Prostate gland (tissue), 2 donors: ENCODE measurements at regions not wholly inside any gene's neighbourhood (a gene's known extent, or its start where the extent isn't known, plus 50 kb on each side); places are given as distances from the start of the nearest gene placed in this dataset.

Experiments
- DNase-seq: peaks from one replicate; pipeline ENCODE4 v3.0.0-alpha.2; 2019; ENCODE audit warnings: low spot score
- H3K27ac ChIP-seq, 2 donors: fragments of 200-600 bp; sonication (generic); 2 replicates each; pipeline ENCODE4 v1.5.1; 2017 to 2019
- H3K27me3 ChIP-seq: fragments of 200-600 bp; sonication (generic); replicated peaks from 2 replicates; pipeline ENCODE4 v1.5.1; 2019; ENCODE audit not compliant: insufficient read depth
- H3K36me3 ChIP-seq, 2 donors: fragments of 200-600 bp; sonication (generic); 1 replicate in 1 of 2; 2 replicates in 1 of 2; pipeline versions ENCODE4 v1.5.1 to v1.8.1; 2017 to 2019
- H3K4me1 ChIP-seq: fragments of 200-600 bp; sonication (generic); replicated peaks from 2 replicates; pipeline ENCODE4 v1.5.1; 2019
- H3K4me3 ChIP-seq, 2 donors: fragments of 200-600 bp; sonication (generic); 2 replicates each; pipeline ENCODE4 v1.5.1; 2017 to 2019
- H3K9me3 ChIP-seq: fragments of 200-600 bp; sonication (generic); 2 replicates; pipeline ENCODE4 v1.5.1; 2017
- CTCF ChIP-seq, 4 experiments: fragments of 200-600 bp in 2 of 4; fragments of 450-650 bp in 2 of 4; sonication (generic) in 2 of 4; IDR thresholded peaks; 1 replicate in 3 of 4; 2 replicates in 1 of 4; pipeline ENCODE4 v1.5.1; 2016 to 2019; ENCODE audit warnings: antibody characterized with exemption in 4 of 4, mild to moderate bottlenecking in 2 of 4, moderate library complexity in 2 of 4
- POLR2A ChIP-seq: fragments of 450-650 bp; IDR thresholded peaks from one replicate; pipeline ENCODE4 v1.6.1; 2016; ENCODE audit warnings: antibody characterized with exemption, mild to moderate bottlenecking
- POLR2AphosphoS5 ChIP-seq: sonication (generic); formaldehyde crosslinking; IDR thresholded peaks from one replicate; pipeline ENCODE4 v1.6.1; 2017; ENCODE audit warnings: antibody characterized with exemption
- WGBS: methylation state at CpG from one replicate; pipeline ENCODE4 v1.1.5; 2018; 5-methylcytosine and 5-hydroxymethylcytosine counted together
- intact Hi-C: fragments of 100-400 bp; cut with DNase I; formaldehyde crosslinking; loops from one replicate; pipeline ENCODE4 v1.14.2; 2022

GRCh38 chr2:5923957-5924945, 232.1 kb downstream of the SOX11 start:
- TF ChIP-seq POLR2AphosphoS5 = no peak
- TF ChIP-seq CTCF (IDR thresholded peaks at IDR 0.05) = no peak
- WGBS = 76% methylated on average over 12 of the region's 12 CpGs
- Histone ChIP-seq H3K36me3 (no peaks in the 10 kb centered on the region), H3K4me1 (no peaks in the 10 kb centered on the region), H3K4me3 (no peak overlapping the region), H3K27ac (no peak overlapping the region), H3K9me3 (no peaks in the 10 kb centered on the region), H3K27me3 (no peaks in the 10 kb centered on the region)
- intact Hi-C loops = no loop called here
- DNase-seq = no peak

- 88% methylated on average over 4 of the region's 4 CpGs for WGBS
- Histone ChIP-seq H3K9me3 (no peaks in the 10 kb centered on the region), H3K4me3 (no peak overlapping the region), H3K4me1 (no peaks in the 10 kb centered on the region), H3K27ac (no peak overlapping the region), H3K27me3 (no peaks in the 10 kb centered on the region), H3K36me3 (no peaks in the 10 kb centered on the region)
- DNase-seq = no peak
- TF ChIP-seq POLR2AphosphoS5 = no peak
- TF ChIP-seq CTCF (IDR thresholded peaks at IDR 0.05) = no peak
- TF ChIP-seq POLR2A = no peak
- intact Hi-C loops = no loop called here
Measured at GRCh38 chr2:5925604-5926003, 233.4 kb downstream of the SOX11 start.

DNA sequence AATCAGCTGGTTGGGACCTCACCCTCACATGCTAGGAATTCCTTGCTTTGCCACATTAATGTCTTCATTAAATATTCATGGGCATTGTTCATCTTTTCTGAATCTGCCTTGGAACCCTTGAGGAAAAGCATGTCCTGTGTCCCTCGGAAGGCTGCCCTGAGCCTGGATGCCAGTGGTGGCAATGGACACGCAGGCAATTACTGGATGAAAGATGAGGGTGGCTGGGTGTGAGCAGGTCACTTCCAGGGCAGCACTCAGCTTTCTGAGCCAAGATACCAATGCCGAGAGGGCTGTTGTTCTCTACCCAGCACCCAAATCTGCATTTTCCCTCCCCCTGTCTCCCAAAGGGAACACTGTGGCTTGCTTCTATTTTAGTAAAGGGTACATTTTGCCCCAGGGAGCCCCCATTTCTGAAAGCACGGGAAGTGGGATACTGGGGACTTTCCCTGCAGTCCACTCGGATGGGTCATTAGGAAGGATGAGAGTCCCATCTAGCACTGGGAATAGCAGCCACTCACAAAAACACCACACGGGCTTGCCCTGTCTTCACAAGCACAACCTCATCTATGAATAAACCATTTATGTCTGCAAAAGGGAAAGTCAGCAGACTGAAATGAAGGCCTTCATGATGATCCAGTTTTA, 234.8 kb downstream of the SOX11 start:
- no peaks in the 10 kb centered on the region for H3K9me3 ChIP-seq
- TF ChIP-seq CTCF (IDR thresholded peaks at IDR 0.05) = no peak
- no peak for TF ChIP-seq POLR2AphosphoS5
- TF ChIP-seq POLR2A = no peak
- no peaks in the 10 kb centered on the region for H3K27me3 ChIP-seq
- intact Hi-C loops = no loop called here
- no peaks in the 10 kb centered on the region for H3K36me3 ChIP-seq
- H3K4me1 ChIP-seq = no peaks in the 10 kb centered on the region
- H3K4me3 ChIP-seq = no peak overlapping the region
- H3K27ac ChIP-seq = no peak overlapping the region
- no peak for DNase-seq
- 55% methylated on average over 6 of the region's 6 CpGs for WGBS

- no peak for DNase-seq
- H3K27ac ChIP-seq = no peak overlapping the region
- TF ChIP-seq POLR2AphosphoS5 (no peak), POLR2A (no peak), CTCF (IDR thresholded peaks at IDR 0.05) (no peak)
- no peak overlapping the region for H3K4me3 ChIP-seq
- no peaks in the 10 kb centered on the region for H3K9me3 ChIP-seq
- H3K4me1 ChIP-seq = no peaks in the 10 kb centered on the region
- H3K27me3 ChIP-seq = no peaks in the 10 kb centered on the region
- no peaks in the 10 kb centered on the region for H3K36me3 ChIP-seq
- WGBS = 42% methylated on average over 18 of the region's 25 CpGs
- intact Hi-C loops = no loop called here
Measured at GRCh38 chr2:5932556-5933469, 240.6 kb downstream of the SOX11 start.
